ENCODE measurements at regions not wholly inside any gene's neighbourhood (a gene's known extent, or its start where the extent isn't known, plus 50 kb on each side); places are given as distances from the start of the nearest gene placed in this dataset.
"Not testable (repeated sequence)": the region's sequence is repeated elsewhere in the genome, so short reads cannot be mapped to it uniquely, and the experiment has no call there.

DNA sequence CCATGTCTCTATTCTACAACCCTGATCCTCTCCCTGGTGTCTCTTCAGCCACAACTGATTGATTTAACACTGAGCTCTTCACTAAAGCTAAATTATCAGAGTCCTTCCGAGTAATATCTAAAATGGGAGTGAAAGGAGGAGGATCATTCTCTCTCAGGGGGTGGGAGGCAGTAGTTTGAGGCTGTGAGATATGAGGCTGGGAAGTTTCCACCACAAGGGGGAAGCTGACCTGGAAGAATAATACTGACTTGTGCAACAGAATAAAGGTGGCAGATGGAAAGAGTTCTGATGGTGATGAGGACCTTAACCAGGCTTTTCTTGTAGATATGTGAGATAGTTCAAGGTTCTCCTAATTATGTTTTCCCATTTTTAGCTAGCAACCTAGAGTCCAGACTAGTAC lies 241.6 kb upstream of the VKORC1L1 start:
- not testable (repeated sequence) for DNase-seq

- not testable (repeated sequence) for DNase-seq
Observed at GRCh38 chr7:65633587-65634404, 239.1 kb upstream of the VKORC1L1 start.

DNA sequence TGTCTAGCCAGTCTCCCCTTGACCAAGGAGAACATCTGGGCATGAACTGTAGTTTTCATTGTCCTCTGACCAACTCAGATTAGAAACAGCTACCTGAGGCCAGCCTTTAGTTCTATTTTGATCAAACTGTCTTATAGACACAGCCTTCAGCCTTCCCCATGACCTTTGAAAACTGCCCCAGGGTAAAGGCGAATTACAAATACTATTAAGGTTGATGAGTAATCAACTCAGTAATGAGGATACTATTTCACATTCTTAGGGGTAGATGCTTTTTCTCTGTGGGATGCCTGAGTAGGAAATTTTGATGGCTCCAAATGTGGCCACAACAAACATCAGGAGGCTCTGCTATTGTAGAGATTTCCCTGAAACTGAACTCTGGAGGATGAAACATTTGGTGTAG lies 234.0 kb upstream of the VKORC1L1 start:
- not testable (repeated sequence) for DNase-seq

GRCh38 chr7:65639717-65640116 lies 233.2 kb upstream of the VKORC1L1 start:
- not testable (repeated sequence) for DNase-seq

DNA sequence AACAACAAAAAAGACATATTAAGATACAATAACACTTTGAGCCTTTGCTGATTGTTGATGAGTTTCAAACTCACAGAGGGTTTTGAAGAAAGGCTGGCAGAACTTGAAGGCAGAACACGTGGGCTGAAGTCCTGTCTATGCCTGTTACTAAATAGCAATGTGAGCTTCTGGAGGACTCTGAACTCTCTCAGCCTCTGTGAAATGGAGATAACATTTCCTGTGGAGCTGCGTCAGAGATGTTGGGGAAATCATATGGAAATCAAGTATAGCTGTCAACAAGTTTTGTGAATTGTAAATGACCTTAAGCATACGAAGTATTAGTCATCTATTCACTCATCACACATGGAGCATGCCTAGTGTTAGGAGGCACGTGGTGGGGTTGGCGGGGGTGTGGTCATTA lies 229.4 kb upstream of the VKORC1L1 start:
- DNase-seq: not testable (repeated sequence)

- not testable (repeated sequence) for DNase-seq
Observed at GRCh38 chr7:65647153-65647964, 225.5 kb upstream of the VKORC1L1 start.

DNA sequence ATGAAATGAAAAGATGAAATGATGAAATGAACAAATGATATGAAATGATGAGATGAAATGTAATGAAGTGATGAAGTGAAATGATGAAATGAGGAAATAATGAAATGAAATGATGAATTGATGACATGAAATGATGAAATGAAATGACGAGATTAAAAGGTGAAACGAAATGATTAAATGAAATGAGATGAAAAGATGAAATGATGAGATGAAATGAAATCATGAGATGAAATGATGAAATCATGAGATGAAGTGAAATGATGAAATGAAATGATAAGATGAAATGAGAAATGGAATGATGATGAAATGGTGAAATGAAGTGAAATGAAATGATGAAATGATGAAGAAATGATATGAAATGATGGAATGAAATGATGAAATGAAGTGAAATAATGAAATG lies 221.7 kb upstream of the VKORC1L1 start:
- not testable (repeated sequence) for DNase-seq

- DNase-seq: not testable (repeated sequence)
Observed at GRCh38 chr7:65651826-65652592, 220.9 kb upstream of the VKORC1L1 start.

- not testable (repeated sequence) for DNase-seq
Observed at GRCh38 chr7:65652669-65653068, 220.2 kb upstream of the VKORC1L1 start.

DNA sequence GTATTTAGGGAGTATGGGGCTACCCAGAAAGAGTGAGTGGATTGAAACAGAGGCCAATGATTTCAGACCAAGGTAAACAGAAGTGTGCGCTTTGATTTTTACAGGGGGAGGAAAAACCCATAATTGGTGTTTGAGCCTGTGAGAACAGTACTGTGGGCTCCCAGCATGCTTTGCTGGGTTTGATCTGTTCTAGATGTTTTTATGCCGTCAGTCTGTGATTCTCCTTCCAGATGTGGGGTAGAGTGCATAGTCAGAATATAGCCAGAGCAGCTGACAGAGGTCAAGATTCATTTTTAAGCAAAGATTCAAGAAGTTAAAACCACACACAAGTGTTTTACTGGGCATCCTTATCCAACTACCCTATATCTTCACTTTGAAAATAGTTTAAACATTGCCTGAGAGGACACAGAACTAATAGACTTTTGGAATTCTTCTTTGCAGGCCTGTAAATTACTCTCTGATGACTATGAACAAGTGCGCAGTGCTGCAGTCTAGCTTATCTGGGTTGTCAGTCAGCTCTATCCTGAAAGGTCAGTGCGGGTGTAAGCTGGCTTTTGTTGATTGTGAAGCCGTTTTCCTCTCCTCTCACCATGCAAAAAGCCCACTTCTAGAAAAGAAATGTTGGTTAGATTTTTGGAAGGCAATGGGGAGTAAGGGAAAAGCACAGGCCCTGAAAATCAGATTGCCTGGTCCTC lies 216.2 kb upstream of the VKORC1L1 start:
- DNase-seq: not testable (repeated sequence)

DNA sequence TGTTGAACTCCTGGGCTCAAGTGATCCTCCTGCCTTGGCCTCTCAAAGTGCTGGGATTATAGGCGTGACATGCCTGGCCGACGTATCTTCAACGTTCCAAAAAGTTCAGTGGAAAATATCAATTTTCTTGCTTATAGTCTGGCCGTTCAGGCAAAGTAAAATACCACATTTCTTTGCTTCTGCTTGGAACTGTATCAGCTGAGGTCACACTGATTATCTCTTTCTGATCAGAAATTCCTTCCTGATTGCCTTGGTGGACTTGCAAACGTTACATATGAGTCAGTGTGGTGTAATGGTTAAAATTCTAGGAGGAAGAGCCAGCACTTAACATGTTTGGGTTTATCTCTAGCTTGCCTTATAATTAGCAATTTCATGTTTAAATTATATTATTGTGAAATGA lies 189.5 kb upstream of the VKORC1L1 start:
- not testable (repeated sequence) for DNase-seq

DNA sequence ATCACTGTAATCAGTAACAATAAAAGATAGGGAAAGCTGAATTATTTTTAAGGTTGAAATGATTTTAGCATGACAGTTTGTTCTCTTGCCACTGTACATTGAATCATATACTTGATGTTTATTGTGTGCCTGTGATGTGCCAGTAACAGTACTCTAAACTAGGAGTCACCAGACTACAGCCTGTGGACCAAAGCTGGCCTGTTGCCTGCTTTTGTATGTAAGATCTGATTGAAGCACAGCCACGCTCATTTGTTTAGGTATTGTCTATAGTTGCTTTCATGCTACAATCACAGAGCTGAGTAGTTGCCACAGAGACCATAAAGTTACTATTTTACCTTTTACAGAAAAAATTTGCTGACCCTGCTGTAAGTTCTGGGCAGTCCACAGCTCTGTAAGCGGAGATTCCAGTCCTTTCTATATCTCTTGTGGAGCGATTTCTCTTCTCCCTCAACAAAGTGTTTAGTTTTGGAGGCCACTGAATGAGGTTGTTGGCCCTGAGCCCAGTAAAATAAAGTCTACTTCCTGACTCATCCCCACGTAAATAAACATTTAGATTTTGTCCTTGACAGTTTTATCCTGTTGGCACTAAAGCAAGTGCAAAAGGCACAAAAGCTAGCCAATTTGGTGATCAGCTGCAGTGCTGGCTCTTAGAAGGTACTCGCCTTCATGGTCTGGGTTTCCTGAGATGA lies 173.7 kb upstream of the VKORC1L1 start:
- peak; percentile 5 for DNase-seq

DNA sequence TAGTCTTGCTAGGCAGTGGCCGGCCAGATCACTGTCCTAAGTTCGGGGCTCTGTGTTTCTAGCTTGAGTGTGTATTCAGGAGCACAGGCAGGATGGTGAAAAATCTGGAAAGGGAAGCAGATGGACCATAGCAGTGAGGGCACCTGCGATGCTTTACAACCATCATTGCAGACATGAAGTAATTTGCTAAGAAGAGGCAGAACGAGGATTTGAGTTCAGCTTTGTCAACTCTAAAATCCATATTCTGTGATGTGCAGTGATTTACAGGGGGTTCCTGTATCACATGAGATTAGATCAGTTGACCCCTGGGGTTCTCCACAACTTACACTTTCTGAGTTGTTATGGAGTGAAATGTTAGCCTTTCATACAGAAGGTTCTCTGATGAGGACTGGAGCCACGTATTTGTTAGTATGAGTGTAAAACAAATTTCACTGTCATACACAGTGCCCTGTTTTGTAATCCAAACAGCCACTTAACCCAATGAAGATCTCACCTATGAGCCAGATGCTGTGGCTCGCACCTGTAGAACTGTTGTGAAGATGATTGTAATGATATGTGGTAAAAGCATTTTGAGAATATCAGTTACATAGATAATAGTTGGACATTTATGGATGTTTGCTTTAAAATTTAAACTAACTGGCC lies 173.0 kb upstream of the VKORC1L1 start:
- DNase-seq: not testable (repeated sequence)

GRCh38 chr7:65719123-65719798 lies 153.6 kb upstream of the VKORC1L1 start:
- not testable (repeated sequence) for DNase-seq

- peak; percentile 9 for DNase-seq
Observed at GRCh38 chr7:65722361-65722792, 150.5 kb upstream of the VKORC1L1 start.

DNA sequence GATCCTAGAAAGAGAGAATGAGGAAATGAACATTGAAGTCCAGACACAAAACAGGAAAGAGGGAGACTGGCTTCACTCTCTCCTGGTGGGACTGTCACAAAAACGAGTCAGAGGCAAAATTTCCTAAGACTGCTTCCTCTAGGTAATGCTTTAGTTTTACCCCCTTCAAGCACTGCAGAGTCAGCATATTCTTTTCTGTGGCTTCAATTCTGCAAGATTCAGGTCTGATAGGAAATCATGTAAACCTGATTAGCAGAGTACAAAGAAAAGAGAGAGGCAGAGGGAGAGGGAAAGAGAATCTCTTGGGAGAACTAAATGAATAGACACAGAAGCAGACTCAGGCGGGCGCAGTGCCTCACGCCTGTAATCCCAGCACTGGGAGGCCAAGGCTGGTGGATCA lies 145.7 kb upstream of the VKORC1L1 start:
- not testable (repeated sequence) for DNase-seq

DNA sequence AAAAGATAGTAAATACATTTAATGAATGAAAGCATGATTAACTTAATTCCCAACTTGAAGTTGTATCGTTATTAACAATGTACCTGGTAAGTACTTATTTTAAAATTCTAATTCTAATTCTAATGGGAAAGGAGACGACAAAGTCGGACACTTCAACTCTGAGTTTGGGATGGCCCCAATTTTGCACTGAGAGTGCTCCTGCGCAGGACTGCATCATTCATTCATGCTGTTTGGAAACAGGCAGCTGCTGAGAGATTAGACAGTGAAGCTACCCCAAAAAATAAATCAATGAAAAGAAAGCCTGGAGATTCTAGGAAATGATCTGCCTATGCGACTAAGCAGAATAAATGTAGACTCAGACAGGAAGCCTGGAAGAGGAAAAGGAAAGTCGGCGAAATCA lies 141.7 kb upstream of the VKORC1L1 start:
- no peak for DNase-seq

DNA sequence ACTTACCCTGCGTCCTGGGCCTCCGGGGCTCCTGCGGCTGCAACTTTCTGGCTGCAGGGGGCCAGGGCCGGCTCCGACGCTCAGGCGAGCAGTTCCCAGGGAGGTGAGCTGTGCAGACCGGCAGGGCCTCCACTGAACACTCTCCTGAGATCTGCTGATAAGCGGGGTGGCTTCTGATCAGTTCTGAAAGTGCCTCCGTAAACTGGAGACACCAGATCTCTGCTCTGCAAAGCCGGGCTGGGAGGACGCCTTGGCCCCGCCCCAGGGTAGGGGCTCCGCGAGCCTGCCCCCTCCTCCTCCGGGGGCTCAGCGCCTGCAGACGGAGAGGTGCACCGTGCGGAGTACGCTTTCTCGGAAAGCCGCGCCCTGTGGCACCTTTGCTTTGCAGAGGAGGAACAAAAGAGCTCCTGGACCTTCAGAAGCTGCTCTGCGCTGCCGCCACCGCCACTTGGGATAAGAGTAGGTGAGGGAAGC lies 141.3 kb upstream of the VKORC1L1 start:
- DNase-seq: no peak

DNA sequence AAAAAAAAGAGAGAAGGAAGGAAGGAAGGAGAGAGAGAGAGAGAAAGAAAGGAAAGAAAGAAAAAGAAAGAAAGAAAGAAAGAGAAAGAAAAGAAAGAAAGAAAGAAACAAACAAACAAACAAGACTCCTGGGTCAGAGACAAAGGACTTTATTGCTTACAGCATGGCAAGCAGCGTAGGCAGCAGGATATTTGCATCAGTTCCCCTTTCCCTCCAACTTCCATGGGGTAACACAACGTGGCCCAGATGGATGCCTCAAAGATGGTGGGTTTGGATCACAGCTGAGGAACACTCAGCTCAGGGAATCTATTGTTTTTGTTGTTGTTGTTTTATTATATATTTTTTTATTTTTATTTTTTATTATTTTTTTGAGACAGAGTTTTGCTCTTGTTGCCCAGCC lies 128.5 kb upstream of the VKORC1L1 start:
- DNase-seq: no peak

- peak; percentile 80 for DNase-seq
Observed at GRCh38 chr7:65746398-65746669, 126.5 kb upstream of the VKORC1L1 start.

DNA sequence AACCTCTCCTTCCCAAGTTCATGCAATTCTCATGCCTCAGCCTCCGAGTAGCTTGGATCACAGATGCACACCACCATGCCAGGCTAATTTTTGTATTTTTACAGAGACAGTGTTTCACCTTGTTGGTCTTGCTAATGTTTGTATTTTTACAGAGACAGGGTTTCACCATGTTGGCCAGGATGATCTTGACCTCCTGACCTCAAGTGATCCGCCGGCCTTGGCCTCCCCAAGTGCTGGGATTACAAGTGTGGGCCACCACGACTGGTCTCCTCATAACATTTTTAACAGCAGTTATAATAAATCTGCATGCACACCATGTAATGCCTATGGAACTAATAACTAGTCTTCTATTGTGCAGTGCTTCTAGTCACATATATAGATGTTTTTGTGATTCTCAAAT lies 123.8 kb upstream of the VKORC1L1 start:
- DNase-seq: no peak
